ENCODE measurements at regions not wholly inside any gene's neighbourhood (a gene's known extent, or its start where the extent isn't known, plus 50 kb on each side); places are given as distances from the start of the nearest gene placed in this dataset.

DNA sequence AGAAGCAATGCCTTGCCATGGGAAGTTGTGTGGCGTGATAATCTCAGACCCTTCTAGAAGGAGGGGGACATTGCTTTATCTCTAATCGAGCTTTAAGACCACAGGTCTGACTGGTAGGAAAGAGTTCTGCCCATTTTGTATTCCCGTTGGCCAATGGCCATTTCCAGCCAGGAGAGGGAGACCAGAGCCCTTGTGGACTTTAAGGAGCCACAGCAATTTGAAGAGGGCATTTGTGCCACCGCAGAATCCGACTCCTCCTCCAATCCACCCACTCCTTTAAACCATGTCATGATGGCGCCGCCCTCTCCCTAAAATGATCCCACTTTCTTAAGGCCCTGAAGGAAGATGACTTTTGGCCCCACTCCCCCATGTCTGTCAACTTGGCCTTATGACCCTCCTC is 560.5 kb upstream of the ADAMTS16 start:
- H3K4me3 ChIP-seq: no peak overlapping the region
- TF ChIP-seq EP300 (IDR thresholded peaks at IDR 0.05) (no peak), POLR2AphosphoS5 (IDR thresholded peaks at IDR 0.05) (no peak), CTCF (IDR thresholded peaks at IDR 0.05) (no peak), POLR2A (IDR thresholded peaks at IDR 0.05; ENCODE audit: low read depth) (no peak)
- no peaks in the 10 kb centered on the region for H3K9me3 ChIP-seq
- H3K27me3 ChIP-seq: no peaks in the 10 kb centered on the region
- H3K27ac ChIP-seq (replicated peaks in 1 of 4): no peak overlapping the region
- no peak for DNase-seq (ENCODE audit: extremely low spot score)
- no peaks in the 10 kb centered on the region for H3K4me1 ChIP-seq
- WGBS: 94% methylated on average over 7 of the region's 7 CpGs
- intact Hi-C loops (cut with DNase I): no loop called here
- H3K36me3 ChIP-seq: no peaks in the 10 kb centered on the region

GRCh38 chr5:4580772-4581171 is 559.4 kb upstream of the ADAMTS16 start:
- Histone ChIP-seq H3K36me3 (no peaks in the 10 kb centered on the region), H3K27ac (replicated peaks in 1 of 4) (no peak overlapping the region), H3K4me3 (no peak overlapping the region), H3K4me1 (no peaks in the 10 kb centered on the region), H3K27me3 (no peaks in the 10 kb centered on the region), H3K9me3 (no peaks in the 10 kb centered on the region)
- intact Hi-C loops (cut with DNase I): no loop called here
- no peak for DNase-seq (ENCODE audit: extremely low spot score)
- 93% methylated on average over 19 of the region's 19 CpGs for WGBS
- TF ChIP-seq POLR2AphosphoS5 (IDR thresholded peaks at IDR 0.05) (no peak), CTCF (IDR thresholded peaks at IDR 0.05) (no peak), EP300 (IDR thresholded peaks at IDR 0.05) (no peak), POLR2A (IDR thresholded peaks at IDR 0.05; ENCODE audit: low read depth) (no peak)

DNA sequence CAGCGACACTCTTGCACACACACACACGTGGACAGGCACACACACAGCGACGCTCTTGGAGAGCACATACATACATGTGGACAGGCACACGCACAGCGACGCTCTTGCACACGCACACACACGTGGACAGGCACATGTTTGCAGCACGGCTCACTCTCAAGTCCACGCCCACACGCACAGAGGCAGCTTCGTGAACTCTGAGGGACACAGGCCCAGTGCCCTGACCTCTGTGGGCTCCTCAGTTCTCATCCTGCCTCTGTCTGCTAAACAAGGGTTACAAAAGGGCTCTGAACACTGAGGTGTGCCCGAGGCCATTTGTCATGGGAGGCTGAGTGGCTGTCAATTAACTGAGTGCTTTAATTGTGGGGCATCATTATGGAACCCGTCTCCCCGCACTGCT is 558.8 kb upstream of the ADAMTS16 start:
- Histone ChIP-seq H3K9me3 (no peaks in the 10 kb centered on the region), H3K4me3 (no peak overlapping the region), H3K27me3 (no peaks in the 10 kb centered on the region), H3K27ac (replicated peaks in 1 of 4) (no peak overlapping the region), H3K4me1 (no peaks in the 10 kb centered on the region), H3K36me3 (no peaks in the 10 kb centered on the region)
- 91% methylated on average over 11 of the region's 16 CpGs for WGBS
- intact Hi-C loops (cut with DNase I): no loop called here
- TF ChIP-seq POLR2A (IDR thresholded peaks at IDR 0.05; ENCODE audit: low read depth) (no peak), CTCF (IDR thresholded peaks at IDR 0.05) (no peak), POLR2AphosphoS5 (IDR thresholded peaks at IDR 0.05) (no peak), EP300 (IDR thresholded peaks at IDR 0.05) (no peak)
- no peak for DNase-seq (ENCODE audit: extremely low spot score)

- Histone ChIP-seq H3K9me3 (no peaks in the 10 kb centered on the region), H3K4me3 (no peak overlapping the region), H3K27ac (replicated peaks in 1 of 4) (no peak overlapping the region), H3K27me3 (no peaks in the 10 kb centered on the region), H3K36me3 (no peaks in the 10 kb centered on the region), H3K4me1 (no peaks in the 10 kb centered on the region)
- TF ChIP-seq POLR2AphosphoS5 (IDR thresholded peaks at IDR 0.05): no peak
- no peak for TF ChIP-seq CTCF (IDR thresholded peaks at IDR 0.05)
- TF ChIP-seq EP300 (IDR thresholded peaks at IDR 0.05): no peak
- TF ChIP-seq POLR2A (IDR thresholded peaks at IDR 0.05; ENCODE audit: low read depth): no peak
- 60% methylated on average over 7 of the region's 8 CpGs for WGBS
- DNase-seq (ENCODE audit: extremely low spot score): no peak
- intact Hi-C loops (cut with DNase I): no loop called here
Measured at GRCh38 chr5:4584982-4585381, 555.1 kb upstream of the ADAMTS16 start.

DNA sequence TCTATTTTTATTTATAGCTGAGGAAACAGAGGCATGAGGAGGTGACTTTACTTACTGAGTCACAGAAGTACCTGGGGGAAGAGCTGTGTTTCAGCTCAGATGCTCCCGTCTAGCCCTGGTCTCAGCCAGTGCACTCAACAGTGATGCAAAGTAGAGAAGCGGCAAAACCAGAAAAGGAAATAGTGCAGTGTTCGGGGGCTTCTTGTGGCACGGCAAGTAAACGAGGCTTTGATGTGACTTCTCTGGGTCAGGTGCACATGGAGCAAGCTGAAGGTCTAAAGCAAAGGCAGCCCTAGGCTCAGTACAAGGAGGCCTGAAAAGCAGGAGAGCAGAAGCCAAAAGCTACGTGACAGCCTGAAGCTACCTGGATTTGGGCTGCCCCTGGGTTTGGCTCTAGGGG is 526.7 kb upstream of the ADAMTS16 start:
- Histone ChIP-seq H3K27me3 (no peaks in the 10 kb centered on the region), H3K27ac (replicated peaks in 1 of 4) (no peak overlapping the region), H3K9me3 (peaks cover 0 to 7% (median 0%) of the 10 kb centered on the region in 4 donors), H3K36me3 (no peaks in the 10 kb centered on the region), H3K4me1 (no peaks in the 10 kb centered on the region), H3K4me3 (no peak overlapping the region)
- WGBS: 85% methylated on average over 6 of the region's 6 CpGs
- intact Hi-C loops (cut with DNase I): no loop called here
- no peak for DNase-seq (ENCODE audit: extremely low spot score)
- TF ChIP-seq CTCF (IDR thresholded peaks at IDR 0.05): no peak
- no peak for TF ChIP-seq EP300 (IDR thresholded peaks at IDR 0.05)
- TF ChIP-seq POLR2A (IDR thresholded peaks at IDR 0.05; ENCODE audit: low read depth): no peak
- TF ChIP-seq POLR2AphosphoS5 (IDR thresholded peaks at IDR 0.05): no peak
